Activated T-cell treated with anti-CD3 and anti-CD28 coated beads, Interleukin-2, amount 50 U/mL, for 24 hours (primary cell): ENCODE measurements at regions not wholly inside any gene's neighbourhood (a gene's known extent, or its start where the extent isn't known, plus 50 kb on each side); places are given as distances from the start of the nearest gene placed in this dataset.

Experiments used
- DNase-seq: peaks from one replicate; pipeline ENCODE4 v3.0.0-alpha.2; 2020
- H3K27ac Mint-ChIP-seq: 2 replicates; pipeline ENCODE4 v1.8.0; 2020; ENCODE audit warnings: mild to moderate bottlenecking, mixed read lengths
- H3K27me3 Mint-ChIP-seq: 2 replicates; pipeline ENCODE4 v1.8.0; 2020; ENCODE audit warnings: mixed read lengths
- H3K36me3 Mint-ChIP-seq: 2 replicates; pipeline ENCODE4 v1.8.0; 2020; ENCODE audit warnings: low read depth, mixed read lengths
- H3K4me1 Mint-ChIP-seq: 2 replicates; pipeline ENCODE4 v1.8.0; 2020; ENCODE audit warnings: low read depth, mixed read lengths
- H3K4me3 Mint-ChIP-seq: 2 replicates; pipeline ENCODE4 v1.8.0; 2020; ENCODE audit warnings: mild to moderate bottlenecking, moderate library complexity, mixed read lengths
- H3K9me3 Mint-ChIP-seq: 2 replicates; pipeline ENCODE4 v1.8.0; 2020; ENCODE audit warnings: mixed read lengths

DNA sequence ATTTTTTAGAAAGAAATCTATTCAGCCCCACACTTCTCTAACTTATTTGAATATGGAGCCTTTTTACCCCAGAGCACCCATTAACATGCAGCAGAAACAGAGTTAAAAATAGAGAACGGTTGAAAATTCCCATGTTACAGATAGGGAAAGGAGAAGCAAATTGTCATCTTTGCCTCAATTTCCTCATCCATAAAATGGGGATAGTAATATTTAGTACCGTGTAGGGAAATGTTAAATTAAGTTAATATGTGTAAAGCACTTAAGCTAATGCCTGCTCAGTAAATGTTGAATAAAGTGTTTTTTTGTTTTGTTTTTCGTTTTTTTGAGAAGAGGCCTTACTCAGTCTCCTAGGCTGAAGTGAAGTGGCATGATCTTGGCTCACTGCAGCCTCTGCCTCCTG is 50.3 kb downstream of the NAV1 start:
- no peaks in the 10 kb centered on the region for H3K9me3 Mint-ChIP-seq
- H3K36me3 Mint-ChIP-seq: no peaks in the 10 kb centered on the region
- DNase-seq: no peak
- no peaks in the 10 kb centered on the region for H3K4me1 Mint-ChIP-seq
- H3K27me3 Mint-ChIP-seq: peaks cover 10% of the 10 kb centered on the region
- no peak overlapping the region for H3K27ac Mint-ChIP-seq
- no peak overlapping the region for H3K4me3 Mint-ChIP-seq

DNA sequence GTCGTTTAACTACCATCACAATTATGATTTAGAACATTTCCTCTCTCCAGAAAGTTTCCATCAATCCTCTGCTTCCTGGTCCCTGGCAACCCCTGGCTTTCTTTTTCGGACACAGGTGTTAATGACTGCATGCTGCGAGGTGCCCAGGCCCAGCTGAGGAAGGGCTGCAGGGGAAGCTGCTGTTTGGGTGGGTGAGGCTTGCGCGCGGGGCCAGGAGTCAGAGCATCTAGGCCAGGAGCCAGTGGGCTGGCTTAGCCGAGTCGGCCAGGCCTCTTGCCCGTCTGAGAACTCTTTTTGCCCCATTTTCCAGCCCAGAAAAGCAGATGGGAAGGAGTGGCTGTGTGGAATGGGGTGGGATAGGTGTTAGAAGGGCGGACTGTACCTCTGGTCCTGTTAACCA is 51.5 kb downstream of the NAV1 start:
- DNase-seq: no peak
- peaks cover 6% of the 10 kb centered on the region for H3K27me3 Mint-ChIP-seq
- no peaks in the 10 kb centered on the region for H3K9me3 Mint-ChIP-seq
- H3K4me3 Mint-ChIP-seq: no peak overlapping the region
- H3K4me1 Mint-ChIP-seq: no peaks in the 10 kb centered on the region
- no peak overlapping the region for H3K27ac Mint-ChIP-seq
- H3K36me3 Mint-ChIP-seq: no peaks in the 10 kb centered on the region

DNA sequence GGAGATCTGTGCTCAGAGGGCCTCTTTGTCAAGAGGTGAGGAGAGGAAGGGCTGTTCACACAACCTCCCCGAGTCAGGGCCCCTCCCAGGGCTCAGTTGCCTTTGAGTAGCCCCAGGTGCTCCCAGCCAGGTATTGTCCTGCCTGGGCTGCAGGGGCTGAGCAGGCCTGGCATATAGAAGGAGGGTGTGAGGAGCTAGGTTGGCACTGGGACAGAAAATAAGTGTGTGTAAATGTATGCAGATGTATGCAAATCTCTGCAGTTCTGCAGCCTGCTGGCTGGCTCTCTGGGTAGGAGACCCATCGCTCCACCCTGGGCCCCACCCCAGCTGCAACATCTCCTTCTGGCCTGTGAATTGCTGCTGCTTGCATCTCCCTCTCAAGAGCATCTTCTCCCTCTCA is 52.4 kb downstream of the NAV1 start:
- DNase-seq: no peak
- no peaks in the 10 kb centered on the region for H3K9me3 Mint-ChIP-seq
- no peak overlapping the region for H3K4me3 Mint-ChIP-seq
- peaks cover 1% of the 10 kb centered on the region for H3K27me3 Mint-ChIP-seq
- no peaks in the 10 kb centered on the region for H3K36me3 Mint-ChIP-seq
- H3K27ac Mint-ChIP-seq: no peak overlapping the region
- H3K4me1 Mint-ChIP-seq: no peaks in the 10 kb centered on the region

DNA sequence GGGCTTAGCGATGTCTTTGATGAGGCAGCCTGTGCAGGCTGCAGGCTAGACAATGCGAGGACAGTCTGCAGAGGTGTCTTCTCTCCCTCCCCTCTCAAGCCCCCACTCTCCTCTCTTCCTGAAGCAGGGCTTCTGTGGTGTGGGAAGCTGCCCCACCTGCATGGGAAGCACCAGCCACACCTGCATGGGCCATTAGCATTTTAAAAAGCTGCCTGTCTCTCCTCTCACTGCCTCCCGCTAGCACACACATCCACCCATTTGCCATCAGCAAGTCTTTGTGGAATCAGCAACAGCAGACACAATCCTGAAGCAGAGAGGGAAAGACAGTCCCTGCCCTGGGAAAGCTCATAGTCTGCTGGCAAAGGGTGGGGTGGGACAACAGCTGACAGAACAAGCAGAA is 53.1 kb downstream of the NAV1 start:
- DNase-seq: no peak

DNA sequence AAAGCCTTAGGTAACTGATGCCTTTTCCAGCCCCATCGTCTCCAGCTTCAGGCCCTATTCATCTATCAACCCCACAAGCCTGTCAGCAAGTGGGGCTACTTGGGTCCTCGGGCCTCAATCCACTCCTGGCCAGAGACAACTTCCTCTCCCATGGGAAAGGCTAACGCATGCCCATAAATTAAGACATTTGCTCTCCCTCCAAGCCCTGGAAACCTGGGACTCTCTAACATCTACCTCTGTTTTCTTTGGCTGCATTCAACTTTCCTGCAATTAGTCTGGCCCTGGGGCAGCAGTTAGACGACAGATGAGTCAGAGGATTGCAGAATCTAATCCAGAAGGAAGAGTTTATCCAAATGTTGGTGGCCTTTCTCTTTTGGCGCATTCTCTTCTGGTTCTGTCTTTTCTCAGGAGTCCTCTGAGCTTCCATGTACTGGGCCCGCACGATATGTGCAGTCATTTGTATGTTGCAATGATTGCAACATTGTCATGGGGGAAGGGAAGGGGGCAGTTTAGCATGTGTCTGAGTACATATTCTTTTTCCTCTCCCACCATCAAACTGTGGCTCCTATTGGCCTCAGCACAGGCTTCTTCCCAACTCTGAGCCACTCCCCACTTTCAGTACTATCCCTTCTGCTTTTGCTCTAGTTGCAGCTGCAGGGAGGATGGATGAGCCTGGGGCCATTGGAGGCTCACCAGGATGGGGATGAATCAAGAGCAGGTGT is 54.4 kb downstream of the NAV1 start:
- no peak overlapping the region for H3K27ac Mint-ChIP-seq
- H3K9me3 Mint-ChIP-seq: no peaks in the 10 kb centered on the region
- H3K27me3 Mint-ChIP-seq: no peaks in the 10 kb centered on the region
- DNase-seq: no peak
- H3K36me3 Mint-ChIP-seq: no peaks in the 10 kb centered on the region
- H3K4me3 Mint-ChIP-seq: no peak overlapping the region
- H3K4me1 Mint-ChIP-seq: no peaks in the 10 kb centered on the region

More for the DNA sequence above, 53.1 kb downstream of the NAV1 start:
- Mint-ChIP-seq H3K9me3 (no peaks in the 10 kb centered on the region), H3K36me3 (no peaks in the 10 kb centered on the region), H3K4me3 (no peak overlapping the region), H3K27ac (no peak overlapping the region), H3K4me1 (no peaks in the 10 kb centered on the region), H3K27me3 (no peaks in the 10 kb centered on the region)

DNA sequence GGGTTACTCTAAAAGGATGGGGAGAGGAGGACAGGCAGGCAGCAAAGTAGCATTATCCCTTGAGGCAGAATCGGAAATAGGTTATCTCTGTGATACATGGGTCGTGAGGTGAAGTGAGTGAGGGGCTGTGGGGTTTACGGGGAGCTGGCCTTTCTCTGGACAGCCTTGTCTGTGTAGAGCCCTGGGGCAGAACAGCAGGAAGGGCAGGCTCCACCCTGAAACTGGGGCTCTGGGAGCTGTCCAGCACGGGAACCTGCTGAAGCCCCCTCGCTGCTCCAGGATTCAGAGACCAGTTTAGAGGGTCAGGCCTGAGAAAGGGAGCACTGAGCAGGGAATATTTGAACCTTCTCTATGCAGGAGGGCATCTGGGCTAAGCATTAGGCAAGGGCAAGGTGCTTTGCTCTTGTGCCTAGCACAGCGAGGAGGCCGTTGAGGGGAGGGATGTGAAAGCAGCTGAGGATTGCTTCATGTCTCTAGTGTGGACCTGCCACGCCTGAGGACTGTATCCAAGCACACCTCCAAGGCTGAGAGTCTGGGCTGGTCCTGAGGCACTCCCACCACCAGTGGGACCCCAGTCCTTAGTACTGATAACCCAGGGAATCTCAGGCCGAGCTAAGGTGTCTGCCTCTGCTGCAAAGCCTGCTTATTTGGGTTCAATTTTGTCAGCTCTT is 55.8 kb downstream of the NAV1 start:
- no peaks in the 10 kb centered on the region for H3K27me3 Mint-ChIP-seq
- H3K36me3 Mint-ChIP-seq: no peaks in the 10 kb centered on the region
- no peaks in the 10 kb centered on the region for H3K9me3 Mint-ChIP-seq
- no peak overlapping the region for H3K27ac Mint-ChIP-seq
- no peak overlapping the region for H3K4me3 Mint-ChIP-seq
- no peaks in the 10 kb centered on the region for H3K4me1 Mint-ChIP-seq
- no peak for DNase-seq

DNA sequence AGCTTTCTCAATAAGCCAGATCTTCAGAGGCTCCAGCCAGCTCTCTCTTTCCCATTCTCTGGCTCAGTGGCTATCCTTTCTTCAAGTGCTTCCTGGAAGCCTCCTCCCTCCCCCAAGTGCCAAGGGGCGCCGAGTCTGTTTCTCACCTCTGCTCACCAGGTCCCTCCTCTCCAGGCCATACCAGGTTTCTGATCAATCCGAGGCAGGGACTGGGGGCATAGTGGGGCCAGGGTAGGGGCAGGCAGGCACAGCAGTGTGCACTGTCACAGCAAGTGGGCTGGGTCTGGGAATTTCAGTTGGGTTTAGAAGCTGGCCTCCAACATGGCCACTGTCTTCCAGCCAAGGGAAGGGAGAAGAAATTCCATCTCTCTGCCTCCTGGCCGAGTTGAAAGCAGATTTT is 56.5 kb downstream of the NAV1 start:
- H3K36me3 Mint-ChIP-seq: no peaks in the 10 kb centered on the region
- DNase-seq: no peak
- no peaks in the 10 kb centered on the region for H3K4me1 Mint-ChIP-seq
- no peak overlapping the region for H3K4me3 Mint-ChIP-seq
- no peak overlapping the region for H3K27ac Mint-ChIP-seq
- no peaks in the 10 kb centered on the region for H3K9me3 Mint-ChIP-seq
- H3K27me3 Mint-ChIP-seq: no peaks in the 10 kb centered on the region

DNA sequence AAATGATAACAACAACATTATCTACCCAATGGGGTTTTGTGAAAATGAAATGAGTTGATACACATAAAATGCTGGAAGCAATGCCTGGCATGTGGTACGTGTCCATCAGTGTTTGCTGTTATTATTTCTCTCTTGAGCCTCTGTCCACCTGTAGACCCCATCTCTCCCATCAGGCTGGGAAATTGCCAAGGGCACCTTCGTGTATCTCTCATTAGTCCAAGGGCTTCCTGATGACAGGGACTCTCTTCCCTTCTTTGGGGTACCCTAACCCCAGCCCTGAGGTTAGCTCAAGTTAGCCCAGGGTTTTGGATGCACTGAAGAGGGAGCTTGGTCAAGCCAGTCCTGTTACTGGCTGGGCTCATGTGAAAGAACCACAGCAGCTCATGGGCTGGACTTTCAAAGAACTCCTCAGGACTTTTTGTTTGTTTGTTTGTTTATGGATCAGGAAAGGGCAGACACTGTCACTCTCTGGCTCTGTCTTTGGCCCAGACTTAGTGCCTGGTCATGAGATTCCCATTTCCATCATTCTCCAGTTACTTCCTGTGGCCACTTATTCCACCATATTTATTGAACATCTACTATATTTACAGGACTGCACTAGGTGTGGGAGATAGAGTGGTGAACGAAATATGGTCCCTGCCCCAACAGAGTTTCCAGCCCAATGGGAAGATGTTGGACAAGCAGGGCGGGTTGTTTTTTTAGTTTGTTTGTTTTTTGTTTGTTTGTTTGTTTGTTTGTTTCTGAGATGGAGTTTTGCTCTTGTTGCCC is 57.4 kb downstream of the NAV1 start:
- no peak for DNase-seq
- no peak overlapping the region for H3K27ac Mint-ChIP-seq
- no peaks in the 10 kb centered on the region for H3K9me3 Mint-ChIP-seq
- H3K27me3 Mint-ChIP-seq: no peaks in the 10 kb centered on the region
- H3K36me3 Mint-ChIP-seq: no peaks in the 10 kb centered on the region
- no peaks in the 10 kb centered on the region for H3K4me1 Mint-ChIP-seq
- no peak overlapping the region for H3K4me3 Mint-ChIP-seq

DNA sequence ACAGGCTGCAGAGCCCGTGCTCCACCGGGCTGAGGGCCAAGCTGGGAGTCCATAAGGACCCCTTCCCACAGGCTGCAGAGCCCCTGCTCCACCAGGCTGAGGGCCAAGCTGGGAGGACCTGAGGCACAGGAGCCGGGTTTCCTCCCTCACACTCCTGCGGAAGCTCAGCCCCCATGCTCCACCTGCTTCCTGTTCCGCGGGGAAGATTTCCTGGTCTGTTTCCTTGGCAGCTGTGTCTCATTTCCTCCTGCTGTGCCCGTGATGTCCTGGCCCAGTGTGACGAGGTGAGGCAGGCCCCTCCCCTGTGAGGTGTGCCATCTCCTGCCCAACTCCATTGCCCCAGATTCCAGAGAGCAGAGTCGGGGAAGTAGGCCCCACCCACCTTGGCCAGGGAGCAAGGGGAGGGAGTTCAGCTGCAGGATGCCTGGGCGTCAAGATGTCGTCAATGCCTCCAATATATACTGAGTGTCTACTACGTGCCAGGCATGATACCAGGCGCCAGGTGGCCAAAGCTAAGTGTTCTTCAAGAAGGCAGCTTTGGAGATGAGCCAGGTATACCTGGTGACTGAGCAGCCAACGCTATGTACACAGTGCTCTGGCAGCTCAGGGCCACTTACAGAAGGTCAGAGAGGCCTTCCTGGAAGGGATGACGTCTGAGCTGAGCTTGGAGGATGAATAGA is 58.8 kb downstream of the NAV1 start:
- no peak overlapping the region for H3K27ac Mint-ChIP-seq
- H3K4me1 Mint-ChIP-seq: no peaks in the 10 kb centered on the region
- DNase-seq: no peak
- no peaks in the 10 kb centered on the region for H3K9me3 Mint-ChIP-seq
- H3K4me3 Mint-ChIP-seq: no peak overlapping the region
- H3K27me3 Mint-ChIP-seq: no peaks in the 10 kb centered on the region
- H3K36me3 Mint-ChIP-seq: no peaks in the 10 kb centered on the region

DNA sequence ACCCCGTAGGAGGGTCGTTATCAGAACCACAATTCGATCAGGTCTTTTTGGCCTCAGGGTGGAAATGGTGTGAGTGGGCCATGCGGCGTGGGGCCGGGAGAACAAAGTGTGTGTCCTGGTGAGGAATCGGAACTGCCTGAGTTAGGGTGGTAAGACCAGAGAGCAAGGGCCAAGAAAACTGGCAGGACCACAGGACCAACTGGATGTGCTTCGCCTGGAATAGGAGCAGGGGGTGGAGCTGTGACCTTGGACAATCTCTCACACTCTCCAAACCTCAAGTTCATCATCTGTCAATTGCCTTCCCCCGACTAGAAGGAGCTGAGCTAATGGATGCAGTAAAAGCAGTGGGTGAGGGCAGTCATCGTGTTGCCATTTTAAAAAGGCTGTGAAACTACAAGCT is 59.5 kb downstream of the NAV1 start:
- no peak overlapping the region for H3K27ac Mint-ChIP-seq
- H3K9me3 Mint-ChIP-seq: no peaks in the 10 kb centered on the region
- no peaks in the 10 kb centered on the region for H3K27me3 Mint-ChIP-seq

DNA sequence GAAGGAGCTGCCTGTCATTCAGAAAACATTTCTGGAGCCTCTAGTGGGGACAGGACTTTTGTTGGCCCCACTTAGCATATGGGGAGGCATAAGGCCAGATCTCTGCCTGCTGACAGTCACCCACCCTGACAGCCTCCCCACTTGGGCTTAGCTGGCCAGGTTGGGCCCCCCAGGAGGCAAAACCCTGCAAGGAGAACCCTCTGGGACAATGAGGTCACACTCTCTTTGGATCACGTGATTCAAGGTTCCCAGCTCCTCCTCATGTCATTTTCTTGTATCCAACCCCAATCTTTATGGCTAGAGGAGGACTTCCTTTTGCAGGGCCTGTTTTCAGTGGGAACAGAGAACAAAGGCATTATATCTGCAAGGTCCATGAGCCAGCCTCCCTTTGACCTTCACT is 60.0 kb downstream of the NAV1 start:
- H3K4me1 Mint-ChIP-seq: no peaks in the 10 kb centered on the region
- no peak overlapping the region for H3K4me3 Mint-ChIP-seq
- no peak overlapping the region for H3K27ac Mint-ChIP-seq
- no peaks in the 10 kb centered on the region for H3K36me3 Mint-ChIP-seq
- no peak for DNase-seq
- no peaks in the 10 kb centered on the region for H3K27me3 Mint-ChIP-seq
- no peaks in the 10 kb centered on the region for H3K9me3 Mint-ChIP-seq

More for the DNA sequence above, 59.5 kb downstream of the NAV1 start:
- Mint-ChIP-seq H3K4me3 (no peak overlapping the region), H3K36me3 (no peaks in the 10 kb centered on the region), H3K4me1 (no peaks in the 10 kb centered on the region)
- no peak for DNase-seq

DNA sequence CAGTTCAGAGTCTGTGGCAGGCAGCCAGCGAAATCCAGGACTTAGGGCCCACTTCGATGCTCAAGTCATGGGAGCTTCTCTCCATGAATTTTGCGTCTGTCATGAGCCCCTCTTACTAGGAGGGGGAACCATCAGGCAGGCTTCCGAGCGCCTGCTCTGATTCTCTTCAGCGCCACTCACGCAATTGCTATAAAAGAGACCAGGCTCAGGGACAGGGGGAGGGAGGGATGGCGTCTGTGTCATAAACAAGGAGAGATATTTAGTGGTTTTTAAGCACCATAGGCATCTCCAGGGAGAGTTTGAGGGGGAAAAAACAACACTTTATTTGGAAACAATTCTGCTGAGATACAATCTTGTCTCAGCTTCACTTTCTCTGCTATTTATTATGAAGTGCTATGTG is 60.6 kb downstream of the NAV1 start:
- Mint-ChIP-seq H3K9me3 (no peaks in the 10 kb centered on the region), H3K4me1 (no peaks in the 10 kb centered on the region), H3K27ac (no peak overlapping the region), H3K36me3 (no peaks in the 10 kb centered on the region), H3K27me3 (no peaks in the 10 kb centered on the region), H3K4me3 (no peak overlapping the region)
- DNase-seq: no peak

DNA sequence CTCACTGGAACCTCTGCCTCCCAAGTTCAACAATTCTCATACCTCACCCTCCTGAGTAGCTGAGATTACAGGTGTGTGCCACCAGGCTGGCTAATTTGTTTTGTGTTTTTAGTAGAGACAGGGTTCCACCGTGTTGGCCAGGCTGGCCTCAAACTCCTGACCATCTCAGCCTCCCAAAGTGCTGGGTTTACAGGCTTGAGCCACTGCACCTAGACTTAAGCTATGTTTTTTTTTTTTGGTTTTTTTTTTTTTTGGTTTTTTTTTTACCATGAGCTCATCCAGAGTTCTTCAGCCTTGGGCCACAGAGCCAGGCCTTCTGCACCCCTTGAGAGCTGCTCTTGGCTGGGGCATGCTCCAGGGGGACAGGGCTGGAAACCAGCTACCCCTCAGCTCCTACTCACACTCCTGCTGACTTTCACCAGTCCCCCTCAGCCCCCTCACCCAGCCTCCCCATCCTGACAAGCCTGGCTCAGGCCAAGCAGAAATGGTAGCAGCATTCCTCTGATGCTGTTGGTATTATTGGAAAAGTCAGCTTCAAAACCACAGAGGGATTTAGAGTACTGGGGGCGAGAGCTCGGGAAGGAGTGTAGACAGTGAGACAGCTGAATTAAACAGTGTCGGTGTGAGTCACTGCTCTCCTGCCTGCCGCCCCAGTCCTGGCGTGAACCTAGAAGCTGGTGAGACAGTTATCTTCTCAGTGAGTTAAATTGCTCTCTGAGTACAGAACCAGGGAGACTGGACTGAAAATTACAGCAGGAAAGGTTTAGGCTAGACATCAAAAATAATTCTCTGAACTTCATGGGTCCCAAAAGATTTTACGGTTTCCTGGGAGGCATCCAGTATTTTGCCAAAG is 63.7 kb downstream of the NAV1 start:
- no peaks in the 10 kb centered on the region for H3K9me3 Mint-ChIP-seq
- H3K4me3 Mint-ChIP-seq: no peak overlapping the region
- no peak overlapping the region for H3K27ac Mint-ChIP-seq
- no peaks in the 10 kb centered on the region for H3K36me3 Mint-ChIP-seq
- H3K4me1 Mint-ChIP-seq: no peaks in the 10 kb centered on the region
- H3K27me3 Mint-ChIP-seq: no peaks in the 10 kb centered on the region
- no peak for DNase-seq

DNA sequence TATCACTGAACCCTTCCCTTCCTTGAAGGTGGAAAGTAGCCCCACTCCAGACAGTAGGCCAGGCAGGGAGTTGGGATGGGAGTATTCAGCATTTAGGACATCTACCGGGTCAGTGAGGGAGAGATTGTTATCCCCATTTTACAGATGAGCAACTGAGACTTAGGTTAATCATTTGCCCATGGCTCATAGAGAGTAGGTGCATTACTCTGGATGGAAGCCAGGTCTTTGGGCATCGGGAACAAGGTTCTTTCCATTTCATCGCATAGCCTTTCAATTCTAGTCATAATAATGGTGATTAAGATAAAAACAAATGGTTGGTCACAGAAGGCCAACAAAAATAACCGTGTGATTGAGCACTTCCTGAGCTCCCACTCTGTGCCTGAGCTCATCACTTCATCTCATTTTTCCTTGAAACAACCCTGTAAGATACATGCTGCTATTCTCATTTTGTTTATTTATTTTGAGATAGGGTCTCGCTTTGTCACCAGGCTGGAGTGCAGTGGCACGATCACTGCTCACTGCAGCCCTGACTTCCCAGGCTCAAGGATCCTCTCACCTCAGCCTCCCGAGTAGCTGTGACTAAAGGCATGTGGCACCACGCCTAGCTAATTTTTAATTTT is 64.8 kb downstream of the NAV1 start:
- Mint-ChIP-seq H3K9me3 (no peaks in the 10 kb centered on the region), H3K27ac (no peak overlapping the region), H3K4me1 (no peaks in the 10 kb centered on the region), H3K4me3 (no peak overlapping the region), H3K27me3 (no peaks in the 10 kb centered on the region), H3K36me3 (no peaks in the 10 kb centered on the region)
- DNase-seq: no peak
